GM12878 (cell line): ENCODE measurements at regions not wholly inside any gene's neighbourhood (a gene's known extent, or its start where the extent isn't known, plus 50 kb on each side); places are given as distances from the start of the nearest gene placed in this dataset.

ENCODE experiments used
- ATAC-seq: fragments of 200-7000 bp; cut with Tn5 transposase; 3 replicates; pipeline ENCODE4 v1.9.1; 2020; ENCODE audit warnings: mild to moderate bottlenecking, moderate library complexity
- BruUV-seq: library from RNA; stranded (reverse); fragments of 400-500 nt; replicated peaks from 2 replicates; lab custom pipeline; 2021; lab: Mats Ljungman, UMichigan
- CTCF ChIA-PET: fragments of 300-600 bp; sonication (Branson Sonifier 250); formaldehyde crosslinking; extraction: SDS; loops from one replicate; lab custom pipeline; 2021; ENCODE audit warnings: inconsistent platforms; lab: Yijun Ruan, JAX
- POLR2A ChIA-PET: fragments of 350-600 bp; formaldehyde crosslinking; extraction: SDS; loops from one replicate; lab custom pipeline; 2021; ENCODE audit warnings: inconsistent platforms; lab: Charles Lee
- RAD21 ChIA-PET: fragments of 300-600 bp; sonication (Branson Sonifier 250); formaldehyde crosslinking; loops from one replicate; lab custom pipeline; 2023; ENCODE audit warnings: antibody characterized with exemption; ENCODE audit not compliant: unreplicated experiment; lab: Charles Lee
- SMC1A ChIA-PET: fragments of 300-600 bp; sonication (Branson Sonifier 250); formaldehyde crosslinking; loops from one replicate; lab custom pipeline; 2023; ENCODE audit not compliant: unreplicated experiment, uncharacterized antibody; lab: Charles Lee
- DNase-seq: peaks from one replicate; pipeline ENCODE4 v3.0.0-alpha.2; 2011; ENCODE audit warnings: low read depth, low spot score
- FAIRE-seq: peaks from 3 replicates; lab custom pipeline; 2011; peaks lifted over from hg19 to GRCh38; lab: Jason Lieb, UNC
- H2AFZ ChIP-seq: 2 replicates; pipeline ENCODE4 v1.6.0; 2011; ENCODE audit warnings: low read depth, low read length, control low read depth; ENCODE audit not compliant: control insufficient read depth
- H3K27ac ChIP-seq: 2 replicates; pipeline ENCODE4 v1.5.1; 2011; ENCODE audit warnings: control low read depth; ENCODE audit not compliant: control insufficient read depth, insufficient read depth
- H3K27me3 ChIP-seq, 2 experiments: replicated peaks in 1 of 2; 2 replicates each; pipeline versions ENCODE4 v1.6.0 to v1.6.1; 2011; ENCODE audit warnings: low read length in 1 of 2; ENCODE audit not compliant: control insufficient read depth in 2 of 2, insufficient read depth in 2 of 2
- H3K36me3 ChIP-seq, 2 experiments: 2 replicates each; pipeline ENCODE4 v1.5.1; 2011; ENCODE audit warnings: low read length in 1 of 2; ENCODE audit not compliant: control insufficient read depth in 2 of 2, insufficient read depth in 2 of 2
- H3K4me1 ChIP-seq: 2 replicates; pipeline ENCODE4 v1.6.1; 2011; ENCODE audit warnings: mild to moderate bottlenecking, low read length, moderate library complexity, mixed read lengths; ENCODE audit not compliant: control insufficient read depth, insufficient read depth
- H3K4me2 ChIP-seq: 2 replicates; pipeline ENCODE4 v1.6.0; 2011; ENCODE audit warnings: control low read depth; ENCODE audit not compliant: control insufficient read depth, insufficient read depth
- H3K4me3 ChIP-seq: fragments of 200-600 bp; sonication (generic); 2 replicates; pipeline ENCODE4 v1.5.1; 2016
- H3K79me2 ChIP-seq: 2 replicates; pipeline ENCODE4 v1.6.0; 2011; ENCODE audit warnings: low read length; ENCODE audit not compliant: control insufficient read depth, insufficient read depth
- H3K9ac ChIP-seq: 2 replicates; pipeline ENCODE4 v1.8.0; 2011; ENCODE audit warnings: low read length, control low read depth, mixed read lengths; ENCODE audit not compliant: control insufficient read depth, insufficient read depth
- H3K9me3 ChIP-seq: replicated peaks from 3 replicates; pipeline ENCODE4 v1.5.1; 2011; ENCODE audit warnings: mild to moderate bottlenecking, low read length; ENCODE audit not compliant: control insufficient read depth, insufficient read depth
- H4K20me1 ChIP-seq: 2 replicates; pipeline ENCODE4 v1.6.0; 2011; ENCODE audit not compliant: control insufficient read depth, insufficient read depth
- ATF7 ChIP-seq: fragments of 450-650 bp; IDR thresholded peaks from 2 replicates; pipeline ENCODE4 v1.6.1; 2016; ENCODE audit warnings: low read depth, mild to moderate bottlenecking
- CBX5 ChIP-seq: sonication (generic); IDR thresholded peaks from 2 replicates; pipeline ENCODE4 v1.6.1; 2016; ENCODE audit warnings: low read depth, moderate library complexity, mild to moderate bottlenecking, inconsistent platforms
- FOXM1 ChIP-seq: IDR thresholded peaks from 2 replicates; pipeline ENCODE4 v1.6.1; 2012; ENCODE audit warnings: low read depth, mild to moderate bottlenecking, inconsistent platforms, low read length, moderate library complexity
- GATAD2B ChIP-seq: fragments of 450-650 bp; conservative IDR thresholded peaks from 2 replicates; pipeline ENCODE4 v1.6.1; 2017; ENCODE audit warnings: low read depth, mild to moderate bottlenecking, moderate library complexity
- HDAC6 ChIP-seq: fragments of 200-600 bp; sonication (generic); IDR thresholded peaks from one replicate; pipeline ENCODE4 v1.8.0; 2017; ENCODE audit warnings: antibody characterized with exemption; ENCODE audit not compliant: unreplicated experiment
- IRF4 ChIP-seq: IDR thresholded peaks from 2 replicates; pipeline ENCODE4 v1.6.1; 2011; ENCODE audit warnings: low read depth, low read length
- KLF5 ChIP-seq: fragments of 450-650 bp; IDR thresholded peaks from 2 replicates; pipeline ENCODE4 v1.6.1; 2014; ENCODE audit warnings: mild to moderate bottlenecking; ENCODE audit not compliant: partially characterized antibody
- PAX5 ChIP-seq: IDR thresholded peaks from 2 replicates; pipeline ENCODE4 v1.6.1; 2011; ENCODE audit warnings: low read depth, low read length, borderline replicate concordance
- SUPT20H ChIP-seq: IDR thresholded peaks from 2 replicates; pipeline ENCODE4 v1.6.1; 2011; ENCODE audit warnings: low read depth, mild to moderate bottlenecking, low read length, moderate library complexity, borderline replicate concordance; ENCODE audit not compliant: control insufficient read depth
- TBL1XR1 ChIP-seq: IDR thresholded peaks from 2 replicates; pipeline ENCODE4 v1.6.1; 2012; ENCODE audit warnings: low read depth, low read length, improper control_type of control experiment
- TCF3 ChIP-seq: IDR thresholded peaks from 2 replicates; pipeline ENCODE4 v1.6.1; 2012; ENCODE audit warnings: low read depth, mild to moderate bottlenecking, low read length, borderline replicate concordance; ENCODE audit not compliant: insufficient read depth
- WGBS: methylation state at CpG from one replicate; pipeline ENCODE4 v1.1.6; 2016; ENCODE audit warnings: low lambda C conversion rate; ENCODE audit not compliant: insufficient replicate concordance, insufficient coverage; ENCODE audit errors: missing lambda C conversion rate; 5-methylcytosine and 5-hydroxymethylcytosine counted together
- in situ Hi-C: fragments of 300-500 bp; cut with MboI; formaldehyde crosslinking; loops from 9 replicates; pipeline ENCODE4 v1.14.3; 2018; ENCODE audit warnings: mixed read lengths
- intact Hi-C: fragments of 100-400 bp; cut with micrococcal nuclease; formaldehyde crosslinking; loops from one replicate; pipeline ENCODE4 v1.14.2; 2022; ENCODE audit not compliant: unreplicated experiment
- TF ChIP-seq, protein P1 (sequence below): IDR thresholded peaks from 2 replicates; pipeline ENCODE4 v1.6.1; 2012; ENCODE audit warnings: improper control_type of control experiment, low read depth, low read length; ENCODE audit not compliant: insufficient replicate concordance

DNA sequence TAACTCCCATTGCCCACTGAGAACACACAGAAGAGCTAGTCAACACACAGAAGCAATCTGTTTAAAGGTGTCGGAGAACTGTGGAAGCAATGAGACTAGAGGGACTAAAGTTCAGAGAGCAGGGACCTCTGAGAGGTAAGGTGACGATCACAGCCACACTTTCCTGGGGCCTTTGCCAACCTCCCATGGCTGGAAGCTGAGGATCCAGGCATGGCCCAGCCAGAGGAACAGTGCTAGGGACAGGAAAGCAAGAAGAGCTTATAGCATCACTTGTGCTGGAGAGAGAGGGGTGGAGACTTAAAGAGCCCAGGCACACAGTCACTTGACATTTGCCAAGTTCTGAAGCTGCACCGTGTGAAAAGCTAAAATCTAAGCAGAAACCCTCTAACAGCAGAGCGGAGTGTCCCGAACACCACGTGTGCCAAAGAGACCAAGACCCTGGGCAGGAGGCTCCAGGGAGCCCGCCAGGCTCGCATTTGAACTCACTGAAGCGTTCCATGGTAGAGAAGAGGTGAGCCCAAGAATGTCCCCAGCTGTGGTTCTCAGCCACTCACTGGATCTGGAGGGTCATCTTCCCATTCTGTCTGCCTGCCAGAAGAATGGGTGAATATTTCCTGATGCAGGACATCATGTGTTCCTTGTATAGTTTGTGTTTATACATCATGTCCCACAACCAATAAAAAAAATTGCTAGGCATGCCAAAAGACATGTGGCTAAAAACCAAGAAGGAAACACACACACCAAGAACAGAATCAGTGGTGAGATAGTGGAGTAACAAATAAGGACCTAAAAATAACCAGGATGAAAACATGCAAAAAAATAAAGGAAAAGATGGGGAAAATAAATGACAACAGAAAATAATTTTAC, 174.0 kb upstream of the C14orf180 start:
- H2AFZ ChIP-seq: no peak overlapping the region

DNA sequence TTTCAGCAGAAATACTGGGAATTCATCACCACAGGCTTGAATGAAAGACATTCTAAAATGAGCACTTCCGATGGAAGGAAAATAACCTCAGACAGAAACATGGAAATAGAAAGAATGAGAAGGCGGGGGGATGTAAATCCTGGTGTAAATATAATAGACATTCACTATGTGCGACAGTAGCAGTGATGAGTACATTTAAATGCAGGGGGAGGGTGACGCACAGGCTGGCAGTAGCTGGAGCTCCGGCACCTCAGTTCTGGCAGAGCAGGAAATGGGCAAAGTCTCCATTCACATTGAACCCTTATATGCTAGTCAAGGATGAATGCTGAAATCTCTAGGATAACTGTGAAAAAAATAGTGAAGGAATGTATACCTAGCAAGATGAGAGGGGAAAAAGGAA, 172.7 kb upstream of the C14orf180 start:
- Histone ChIP-seq H2AFZ (no peak overlapping the region), H3K27ac (no peak overlapping the region), H4K20me1 (no peaks in the 10 kb centered on the region), H3K4me3 (no peak overlapping the region), H3K27me3 (no peaks in the 10 kb centered on the region; a peak in 1 of 4 replicates), H3K36me3 (no peaks in the 10 kb centered on the region), H3K9me3 (peaks cover 5% of the 10 kb centered on the region; the same call in 2 of the 3 replicates), H3K4me2 (no peak overlapping the region), H3K9ac (no peak overlapping the region), H3K4me1 (no peaks in the 10 kb centered on the region), H3K79me2 (no peaks in the 10 kb centered on the region)
- no peak for ATAC-seq
- intact Hi-C loops: no loop called here
- ChIA-PET SMC1A (no interaction called here), POLR2A (no interaction called here), CTCF (no interaction called here), RAD21 (no interaction called here)
- no peak for DNase-seq
- no TSS peak for BruUV-seq
- no peak for FAIRE-seq
- in situ Hi-C loops: no loop called here
- 64% methylated on average over 5 of the region's 5 CpGs for WGBS
- TF ChIP-seq KLF5 (no peak), IRF4 (no peak), ATF7 (no peak), FOXM1 (no peak)
- TF ChIP-seq, protein P1, sequence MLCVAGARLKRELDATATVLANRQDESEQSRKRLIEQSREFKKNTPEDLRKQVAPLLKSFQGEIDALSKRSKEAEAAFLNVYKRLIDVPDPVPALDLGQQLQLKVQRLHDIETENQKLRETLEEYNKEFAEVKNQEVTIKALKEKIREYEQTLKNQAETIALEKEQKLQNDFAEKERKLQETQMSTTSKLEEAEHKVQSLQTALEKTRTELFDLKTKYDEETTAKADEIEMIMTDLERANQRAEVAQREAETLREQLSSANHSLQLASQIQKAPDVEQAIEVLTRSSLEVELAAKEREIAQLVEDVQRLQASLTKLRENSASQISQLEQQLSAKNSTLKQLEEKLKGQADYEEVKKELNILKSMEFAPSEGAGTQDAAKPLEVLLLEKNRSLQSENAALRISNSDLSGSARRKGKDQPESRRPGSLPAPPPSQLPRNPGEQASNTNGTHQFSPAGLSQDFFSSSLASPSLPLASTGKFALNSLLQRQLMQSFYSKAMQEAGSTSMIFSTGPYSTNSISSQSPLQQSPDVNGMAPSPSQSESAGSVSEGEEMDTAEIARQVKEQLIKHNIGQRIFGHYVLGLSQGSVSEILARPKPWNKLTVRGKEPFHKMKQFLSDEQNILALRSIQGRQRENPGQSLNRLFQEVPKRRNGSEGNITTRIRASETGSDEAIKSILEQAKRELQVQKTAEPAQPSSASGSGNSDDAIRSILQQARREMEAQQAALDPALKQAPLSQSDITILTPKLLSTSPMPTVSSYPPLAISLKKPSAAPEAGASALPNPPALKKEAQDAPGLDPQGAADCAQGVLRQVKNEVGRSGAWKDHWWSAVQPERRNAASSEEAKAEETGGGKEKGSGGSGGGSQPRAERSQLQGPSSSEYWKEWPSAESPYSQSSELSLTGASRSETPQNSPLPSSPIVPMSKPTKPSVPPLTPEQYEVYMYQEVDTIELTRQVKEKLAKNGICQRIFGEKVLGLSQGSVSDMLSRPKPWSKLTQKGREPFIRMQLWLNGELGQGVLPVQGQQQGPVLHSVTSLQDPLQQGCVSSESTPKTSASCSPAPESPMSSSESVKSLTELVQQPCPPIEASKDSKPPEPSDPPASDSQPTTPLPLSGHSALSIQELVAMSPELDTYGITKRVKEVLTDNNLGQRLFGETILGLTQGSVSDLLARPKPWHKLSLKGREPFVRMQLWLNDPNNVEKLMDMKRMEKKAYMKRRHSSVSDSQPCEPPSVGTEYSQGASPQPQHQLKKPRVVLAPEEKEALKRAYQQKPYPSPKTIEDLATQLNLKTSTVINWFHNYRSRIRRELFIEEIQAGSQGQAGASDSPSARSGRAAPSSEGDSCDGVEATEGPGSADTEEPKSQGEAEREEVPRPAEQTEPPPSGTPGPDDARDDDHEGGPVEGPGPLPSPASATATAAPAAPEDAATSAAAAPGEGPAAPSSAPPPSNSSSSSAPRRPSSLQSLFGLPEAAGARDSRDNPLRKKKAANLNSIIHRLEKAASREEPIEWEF: no peak

More for the DNA sequence above, 174.0 kb upstream of the C14orf180 start:
- DNase-seq (no peak), FAIRE-seq (no peak), ATAC-seq (no peak)
- Histone ChIP-seq H3K9ac (no peak overlapping the region), H3K27ac (no peak overlapping the region), H3K79me2 (no peaks in the 10 kb centered on the region), H3K36me3 (no peaks in the 10 kb centered on the region), H3K4me2 (no peak overlapping the region), H3K4me1 (no peaks in the 10 kb centered on the region), H4K20me1 (no peaks in the 10 kb centered on the region), H3K4me3 (no peak overlapping the region), H3K9me3 (peaks cover 5% of the 10 kb centered on the region; the same call in 2 of the 3 replicates), H3K27me3 (no peaks in the 10 kb centered on the region; a peak in 1 of 4 replicates)
- BruUV-seq: no TSS peak
- CTCF ChIA-PET: no interaction called here
- no peak for TF ChIP-seq SUPT20H
- TF ChIP-seq CBX5: no peak
- no peak for TF ChIP-seq TBL1XR1
- TF ChIP-seq GATAD2B: no peak
- TF ChIP-seq PAX5: no peak
- no peak for TF ChIP-seq TCF3
- no peak for TF ChIP-seq HDAC6
- SMC1A ChIA-PET: interaction anchor here (1.2 to 1.4 kb wide), 2 partner anchors 12 to 92 kb away, joined by 3 to 4 read pairs; no protein-coding TSS in a partner anchor
- intact Hi-C loops: no loop called here
- WGBS: 45% methylated on average over 9 of the region's 9 CpGs
- RAD21 ChIA-PET: no interaction called here
- in situ Hi-C loops: no loop called here
- POLR2A ChIA-PET: no interaction called here
